GM23248 (cell line): ENCODE measurements at regions not wholly inside any gene's neighbourhood (a gene's known extent, or its start where the extent isn't known, plus 50 kb on each side); places are given as distances from the start of the nearest gene placed in this dataset.

ENCODE experiments used
- DNase-seq: peaks from one replicate; pipeline ENCODE4 v3.0.0-alpha.2; 2015
- H2AFZ ChIP-seq: fragments of 200-600 bp; sonication (generic); 2 replicates; pipeline ENCODE4 v1.6.1; 2016; ENCODE audit warnings: antibody characterized with exemption
- H3F3A ChIP-seq: fragments of 200-600 bp; sonication (generic); 2 replicates; pipeline ENCODE4 v1.6.1; 2016; ENCODE audit warnings: mild to moderate bottlenecking, antibody characterized with exemption, mixed run types; ENCODE audit not compliant: insufficient read depth
- H3K27ac ChIP-seq: fragments of 200-600 bp; sonication (generic); 2 replicates; pipeline ENCODE4 v1.5.1; 2016; ENCODE audit warnings: mild to moderate bottlenecking
- H3K27me3 ChIP-seq: fragments of 200-600 bp; sonication (generic); replicated peaks from 2 replicates; pipeline ENCODE4 v1.6.1; 2016; ENCODE audit warnings: mild to moderate bottlenecking; ENCODE audit not compliant: insufficient read depth
- H3K36me3 ChIP-seq: fragments of 200-600 bp; sonication (generic); 2 replicates; pipeline ENCODE4 v1.6.1; 2016; ENCODE audit warnings: low read depth, mild to moderate bottlenecking
- H3K4me1 ChIP-seq: fragments of 200-600 bp; sonication (generic); 2 replicates; pipeline ENCODE4 v1.6.1; 2016; ENCODE audit warnings: mild to moderate bottlenecking; ENCODE audit not compliant: insufficient read depth
- H3K4me2 ChIP-seq: fragments of 200-600 bp; sonication (generic); one replicate; pipeline ENCODE4 v1.6.1; 2016; ENCODE audit warnings: mild to moderate bottlenecking; ENCODE audit not compliant: unreplicated experiment
- H3K4me3 ChIP-seq: fragments of 200-600 bp; sonication (generic); 2 replicates; pipeline ENCODE4 v1.5.1; 2016; ENCODE audit warnings: mild to moderate bottlenecking
- H3K79me2 ChIP-seq: fragments of 200-600 bp; sonication (generic); 2 replicates; pipeline ENCODE4 v1.6.1; 2016; ENCODE audit warnings: mild to moderate bottlenecking; ENCODE audit not compliant: insufficient read depth
- H3K9ac ChIP-seq: fragments of 200-600 bp; sonication (generic); 2 replicates; pipeline ENCODE4 v1.6.1; 2016; ENCODE audit warnings: mild to moderate bottlenecking
- H3K9me2 ChIP-seq: fragments of 200-600 bp; sonication (generic); 2 replicates; pipeline ENCODE4 v1.6.1; 2016; ENCODE audit warnings: mixed run types, mild to moderate bottlenecking, moderate library complexity; ENCODE audit not compliant: insufficient read depth
- H3K9me3 ChIP-seq: fragments of 200-600 bp; sonication (generic); one replicate; pipeline ENCODE4 v1.6.1; 2017; ENCODE audit warnings: low read depth
- H4K20me1 ChIP-seq: fragments of 200-600 bp; sonication (generic); 2 replicates; pipeline ENCODE4 v1.6.0; 2016; ENCODE audit not compliant: insufficient read depth
- EZH2 ChIP-seq: fragments of 200-600 bp; sonication (generic); IDR thresholded peaks from 2 replicates; pipeline ENCODE4 v1.6.1; 2018; ENCODE audit warnings: antibody characterized with exemption, mild to moderate bottlenecking; ENCODE audit not compliant: insufficient read depth, poor library complexity, severe bottlenecking
- EZH2phosphoT487 ChIP-seq: fragments of 200-600 bp; sonication (generic); IDR thresholded peaks from 2 replicates; pipeline ENCODE4 v1.6.1; 2018; ENCODE audit warnings: antibody characterized with exemption, moderate library complexity, mild to moderate bottlenecking, low read depth; ENCODE audit not compliant: insufficient read depth
- WGBS, 2 experiments: methylation state at CpG; one replicate each; pipeline ENCODE4 v1.1.6; 2015 to 2017; ENCODE audit warnings: low lambda C conversion rate in 2 of 2, low coverage in 1 of 2; ENCODE audit errors: missing lambda C conversion rate in 2 of 2; 5-methylcytosine and 5-hydroxymethylcytosine counted together
- in situ Hi-C: fragments of 300-500 bp; cut with MboI; formaldehyde crosslinking; loops from 2 replicates; pipeline ENCODE4 v1.15.0; 2020

DNA sequence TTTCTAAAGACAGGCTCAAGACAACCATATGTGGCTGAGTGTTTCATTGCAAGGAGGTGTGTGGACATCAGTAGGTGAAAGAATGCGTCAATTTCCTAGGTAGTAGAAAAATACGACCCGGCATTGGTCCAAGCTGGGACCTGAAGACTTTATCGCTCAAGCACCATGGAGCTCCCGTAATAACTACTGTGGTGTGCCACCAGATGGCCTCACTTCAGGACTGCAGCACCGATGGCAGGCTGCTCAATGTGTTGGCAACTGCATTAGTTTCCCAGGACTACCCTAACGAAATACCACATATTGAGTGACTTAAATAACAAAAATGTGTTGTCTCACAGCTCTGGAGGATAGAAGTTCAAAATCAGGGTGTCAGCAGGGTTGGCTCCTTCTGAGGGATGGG is 72.4 kb upstream of the FAT3 start:
- Histone ChIP-seq H3K27ac (no peak overlapping the region), H3K4me1 (no peaks in the 10 kb centered on the region), H3K4me3 (no peak overlapping the region), H3K79me2 (no peaks in the 10 kb centered on the region), H3K9ac (no peak overlapping the region), H4K20me1 (no peaks in the 10 kb centered on the region), H3K9me3 (no peaks in the 10 kb centered on the region), H2AFZ (no peak overlapping the region), H3K27me3 (no peaks in the 10 kb centered on the region), H3F3A (no peaks in the 10 kb centered on the region), H3K9me2 (no peaks in the 10 kb centered on the region), H3K36me3 (no peaks in the 10 kb centered on the region), H3K4me2 (no peak overlapping the region)
- DNase-seq: peak; percentile 36
- in situ Hi-C loops: no loop called here
- 14 to 23% methylated on average over 7 of the region's 7 CpGs for WGBS, 2 experiments
- TF ChIP-seq EZH2: no peak
- no peak for TF ChIP-seq EZH2phosphoT487

DNA sequence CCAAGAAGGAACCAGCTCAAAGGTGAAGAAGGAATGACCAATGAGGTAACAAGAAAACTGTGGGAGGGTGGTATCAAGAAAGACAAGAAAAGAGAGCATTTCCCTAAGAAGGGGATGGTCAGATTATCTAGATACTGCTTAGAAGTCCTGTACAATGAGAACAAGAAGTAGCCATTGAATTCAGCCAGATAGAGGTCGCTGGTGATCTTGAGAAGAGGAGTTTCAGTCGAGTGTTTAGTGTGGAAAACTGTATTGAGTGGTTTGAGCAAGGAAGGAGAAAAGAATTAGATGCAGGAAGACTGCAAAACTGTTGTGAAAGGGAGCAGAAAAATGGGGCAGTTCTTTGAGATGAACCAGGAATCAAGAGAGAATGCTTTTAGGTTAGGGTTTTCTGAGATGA is 74.6 kb upstream of the FAT3 start:
- no peaks in the 10 kb centered on the region for H3K9me2 ChIP-seq
- no peak overlapping the region for H3K4me3 ChIP-seq
- H3K27ac ChIP-seq: no peak overlapping the region
- H3K9me3 ChIP-seq: no peaks in the 10 kb centered on the region
- H3K4me1 ChIP-seq: no peaks in the 10 kb centered on the region
- no peak for TF ChIP-seq EZH2
- no peak for TF ChIP-seq EZH2phosphoT487
- H3K27me3 ChIP-seq: no peaks in the 10 kb centered on the region
- WGBS, 2 experiments: 2 to 8% methylated on average over 2 of the region's 2 CpGs
- no peaks in the 10 kb centered on the region for H3F3A ChIP-seq
- no peaks in the 10 kb centered on the region for H3K36me3 ChIP-seq
- H2AFZ ChIP-seq: no peak overlapping the region
- H3K9ac ChIP-seq: no peak overlapping the region
- in situ Hi-C loops: no loop called here
- DNase-seq: peak; percentile 4
- H4K20me1 ChIP-seq: no peaks in the 10 kb centered on the region
- no peak overlapping the region for H3K4me2 ChIP-seq
- no peaks in the 10 kb centered on the region for H3K79me2 ChIP-seq

DNA sequence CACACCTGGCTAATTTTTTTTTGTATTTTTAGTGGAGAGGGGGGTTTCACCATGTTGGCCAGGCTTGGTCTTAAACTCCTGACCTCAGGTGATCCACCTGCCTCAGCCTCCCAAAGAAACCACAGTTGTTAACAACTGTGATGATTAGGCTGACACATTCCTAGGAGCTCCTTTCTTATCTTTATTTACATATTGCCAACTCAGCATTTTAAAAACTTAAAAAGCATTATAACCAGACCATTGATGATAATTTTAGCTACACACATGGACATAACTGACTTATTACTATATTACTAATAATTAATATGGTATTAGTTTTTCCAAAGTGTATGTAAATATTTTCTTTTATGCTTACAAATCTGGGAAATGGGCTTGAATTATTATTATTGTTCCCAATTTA is 82.9 kb upstream of the FAT3 start:
- H3K79me2 ChIP-seq: no peaks in the 10 kb centered on the region
- no peak overlapping the region for H3K4me3 ChIP-seq
- TF ChIP-seq EZH2phosphoT487 (no peak), EZH2 (no peak)

DNA sequence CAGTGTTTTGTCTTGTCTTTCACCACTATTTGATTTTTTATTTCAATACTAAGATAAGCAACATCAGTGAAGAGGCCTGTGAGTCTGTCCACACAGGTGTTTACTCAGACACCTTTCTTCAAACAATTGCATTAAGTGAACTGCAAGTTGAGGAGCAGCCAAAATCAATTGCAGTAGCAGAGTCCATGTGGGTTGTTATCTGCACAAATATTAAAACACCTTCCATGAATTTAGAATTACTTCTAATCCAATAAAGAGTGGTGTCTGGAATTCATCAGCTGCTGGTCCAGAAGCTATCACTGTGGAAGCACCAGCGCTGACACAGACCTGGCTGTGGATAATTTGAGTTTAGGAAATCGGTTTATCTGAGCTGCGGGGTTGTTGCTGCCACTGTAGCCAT is 83.5 kb upstream of the FAT3 start:
- Histone ChIP-seq H2AFZ (no peak overlapping the region), H3K9ac (no peak overlapping the region), H3K27ac (no peak overlapping the region), H3K9me3 (no peaks in the 10 kb centered on the region), H3K36me3 (no peaks in the 10 kb centered on the region), H4K20me1 (no peaks in the 10 kb centered on the region), H3K4me3 (no peak overlapping the region), H3K27me3 (no peaks in the 10 kb centered on the region), H3K4me2 (no peak overlapping the region), H3K4me1 (no peaks in the 10 kb centered on the region), H3F3A (no peaks in the 10 kb centered on the region), H3K9me2 (no peaks in the 10 kb centered on the region), H3K79me2 (no peaks in the 10 kb centered on the region)
- in situ Hi-C loops: no loop called here
- WGBS, 2 experiments: 22 to 27% methylated on average over 3 of the region's 3 CpGs
- no peak for DNase-seq
- TF ChIP-seq EZH2phosphoT487 (no peak), EZH2 (no peak)

More for the DNA sequence above, 82.9 kb upstream of the FAT3 start:
- no peaks in the 10 kb centered on the region for H3K9me2 ChIP-seq
- H4K20me1 ChIP-seq: no peaks in the 10 kb centered on the region
- in situ Hi-C loops: no loop called here
- no peaks in the 10 kb centered on the region for H3K27me3 ChIP-seq
- no peaks in the 10 kb centered on the region for H3F3A ChIP-seq
- H3K9ac ChIP-seq: no peak overlapping the region
- no peaks in the 10 kb centered on the region for H3K36me3 ChIP-seq
- no peak overlapping the region for H2AFZ ChIP-seq
- H3K4me1 ChIP-seq: no peaks in the 10 kb centered on the region
- H3K9me3 ChIP-seq: no peaks in the 10 kb centered on the region
- H3K27ac ChIP-seq: no peak overlapping the region
- no peak overlapping the region for H3K4me2 ChIP-seq
- no peak for DNase-seq

DNA sequence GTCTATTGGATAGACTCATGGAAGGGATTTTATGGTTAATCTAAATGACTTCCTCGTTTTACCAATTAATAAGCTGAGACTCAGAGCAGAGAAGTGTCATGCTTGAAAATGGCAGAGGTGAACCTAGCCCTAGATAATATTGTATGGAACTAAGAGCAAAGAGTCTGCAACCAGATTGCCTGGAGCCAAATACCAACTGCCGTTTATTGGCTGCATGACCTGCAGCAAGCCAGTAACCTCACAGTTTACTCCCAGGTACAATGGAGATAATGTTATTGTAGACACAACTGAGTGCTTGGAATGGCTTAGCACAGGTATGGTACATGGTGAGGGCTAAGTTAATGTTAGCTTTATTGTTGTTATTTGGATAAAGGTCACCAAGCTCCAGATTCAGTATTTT is 84.6 kb upstream of the FAT3 start:
- Histone ChIP-seq H4K20me1 (no peaks in the 10 kb centered on the region), H3K9me3 (no peaks in the 10 kb centered on the region), H3K9ac (no peak overlapping the region), H3K4me2 (no peak overlapping the region), H3K36me3 (no peaks in the 10 kb centered on the region), H2AFZ (no peak overlapping the region), H3K9me2 (no peaks in the 10 kb centered on the region), H3K27me3 (no peaks in the 10 kb centered on the region), H3K27ac (no peak overlapping the region), H3K79me2 (no peaks in the 10 kb centered on the region), H3K4me3 (no peak overlapping the region), H3K4me1 (no peaks in the 10 kb centered on the region), H3F3A (no peaks in the 10 kb centered on the region)
- TF ChIP-seq EZH2 (no peak), EZH2phosphoT487 (no peak)
- WGBS, 2 experiments: 41% methylated on average over 2 of the region's 2 CpGs
- no peak for DNase-seq
- in situ Hi-C loops: no loop called here
